ENCODE measurements at regions not wholly inside any gene's neighbourhood (a gene's known extent, or its start where the extent isn't known, plus 50 kb on each side); places are given as distances from the start of the nearest gene placed in this dataset.

- TF ChIP-seq EZH2phosphoT487 (IDR thresholded peaks at IDR 0.05; ENCODE audit: insufficient read depth, low read depth) (no peak), EZH2 (IDR thresholded peaks at IDR 0.05; ENCODE audit: insufficient read depth, poor library complexity, severe bottlenecking) (no peak)
Measured at GRCh38 chr1:18548643-18549042, 67.9 kb downstream of the KLHDC7A start.

Data from GM23248 (cell line).